Skeletal muscle cell (primary cell): ENCODE measurements at regions not wholly inside any gene's neighbourhood (a gene's known extent, or its start where the extent isn't known, plus 50 kb on each side); places are given as distances from the start of the nearest gene placed in this dataset.

Source experiments
- DNase-seq: peaks from one replicate; pipeline ENCODE4 v3.0.0-alpha.2; 2010; ENCODE audit warnings: low read depth
- H3K4me3 ChIP-seq: 2 replicates; pipeline ENCODE4 v1.5.1; 2011; ENCODE audit warnings: low read depth, mild to moderate bottlenecking, control low read depth, low read length, moderate library complexity

- DNase-seq = no peak
- no peak overlapping the region for H3K4me3 ChIP-seq
Measured at GRCh38 chr1:221053889-221054288, 174.6 kb downstream of the HLX start.

GRCh38 chr1:221059506-221059905, 180.3 kb downstream of the HLX start:
- H3K4me3 ChIP-seq = no peak overlapping the region
- DNase-seq = no peak

GRCh38 chr1:221063651-221064050, 184.4 kb downstream of the HLX start:
- no peak overlapping the region for H3K4me3 ChIP-seq
- no peak for DNase-seq

GRCh38 chr1:221066351-221067001, 187.2 kb downstream of the HLX start:
- no peak for DNase-seq
- no peak overlapping the region for H3K4me3 ChIP-seq

GRCh38 chr1:221067721-221068120, 188.5 kb downstream of the HLX start:
- H3K4me3 ChIP-seq = no peak overlapping the region
- DNase-seq = no peak

GRCh38 chr1:221069178-221069903, 190.1 kb downstream of the HLX start:
- no peak for DNase-seq

GRCh38 chr1:221069986-221070385, 190.7 kb downstream of the HLX start:
- no peak overlapping the region for H3K4me3 ChIP-seq
- DNase-seq = no peak

More at GRCh38 chr1:221069178-221069903, 190.1 kb downstream of the HLX start:
- H3K4me3 ChIP-seq = no peak overlapping the region

GRCh38 chr1:221071777-221072176, 192.5 kb downstream of the HLX start:
- DNase-seq = no peak
- no peak overlapping the region for H3K4me3 ChIP-seq

- DNase-seq = no peak
- H3K4me3 ChIP-seq = no peak overlapping the region
Measured at GRCh38 chr1:221072214-221072613, 193.0 kb downstream of the HLX start.

GRCh38 chr1:221074332-221074731, 195.1 kb downstream of the HLX start:
- peak; percentile 41 for DNase-seq
- no peak overlapping the region for H3K4me3 ChIP-seq

- no peak for DNase-seq
- H3K4me3 ChIP-seq = no peak overlapping the region
Measured at GRCh38 chr1:221075911-221076310, 196.7 kb downstream of the HLX start.

- no peak overlapping the region for H3K4me3 ChIP-seq
- no peak for DNase-seq
Measured at GRCh38 chr1:221076391-221076811, 197.2 kb downstream of the HLX start.

- no peak for DNase-seq
- no peak overlapping the region for H3K4me3 ChIP-seq
Measured at GRCh38 chr1:221078260-221078965, 199.2 kb downstream of the HLX start.

- H3K4me3 ChIP-seq = no peak overlapping the region
- no peak for DNase-seq
Measured at GRCh38 chr1:221083902-221084301, 204.7 kb downstream of the HLX start.

GRCh38 chr1:221084681-221085080, 205.4 kb downstream of the HLX start:
- DNase-seq = no peak
- no peak overlapping the region for H3K4me3 ChIP-seq

- DNase-seq = no peak
- H3K4me3 ChIP-seq = no peak overlapping the region
Measured at GRCh38 chr1:221085701-221086375, 206.6 kb downstream of the HLX start.

GRCh38 chr1:221087919-221088318, 208.7 kb downstream of the HLX start:
- no peak overlapping the region for H3K4me3 ChIP-seq
- no peak for DNase-seq

- no peak overlapping the region for H3K4me3 ChIP-seq
- DNase-seq = no peak
Measured at GRCh38 chr1:221089273-221089672, 210.0 kb downstream of the HLX start.

GRCh38 chr1:221089803-221090202, 210.6 kb downstream of the HLX start:
- DNase-seq = no peak
- no peak overlapping the region for H3K4me3 ChIP-seq
